CD4-positive, alpha-beta T cell (primary cell): ENCODE measurements at regions not wholly inside any gene's neighbourhood (a gene's known extent, or its start where the extent isn't known, plus 50 kb on each side); places are given as distances from the start of the nearest gene placed in this dataset.

Experiments
- ATAC-seq: fragments of 200-7000 bp; cut with Tn5 transposase; one replicate; pipeline ENCODE4 v1.10.0; 2022; ENCODE audit warnings: mild to moderate bottlenecking; ENCODE audit not compliant: poor library complexity
- CTCF ChIA-PET: fragments of 350-600 bp; sonication (Branson Sonifier 250); formaldehyde crosslinking; loops from one replicate; lab custom pipeline; 2021; ENCODE audit warnings: antibody characterized with exemption, inconsistent platforms; lab: Charles Lee
- POLR2A ChIA-PET: fragments of 350-600 bp; sonication (Branson Sonifier 250); formaldehyde crosslinking; loops from one replicate; lab custom pipeline; 2021; ENCODE audit warnings: antibody characterized with exemption, inconsistent platforms; lab: Charles Lee
- DNase-seq, 14 experiments: peaks; one replicate each; pipeline ENCODE4 v3.0.0-alpha.2; 2013 to 2020; ENCODE audit warnings: mixed read lengths in 2 of 14
- H3K27ac ChIP-seq, 2 donors: one replicate each; pipeline versions ENCODE4 v1.5.1 to v1.7.0; 2013; ENCODE audit warnings: low read length in 2 of 2, low read depth in 1 of 2, mild to moderate bottlenecking in 1 of 2
- H3K27me3 ChIP-seq, 2 experiments: 1 replicate in 1 of 2; 2 replicates in 1 of 2; pipeline versions ENCODE4 v1.6.1 to v1.7.0; 2013; ENCODE audit warnings: low read length in 2 of 2, control low read depth in 1 of 2, mild to moderate bottlenecking in 1 of 2, moderate library complexity in 1 of 2; ENCODE audit not compliant: insufficient read depth in 2 of 2, control insufficient read depth in 1 of 2
- H3K36me3 ChIP-seq: one replicate; pipeline ENCODE4 v1.6.1; 2013; ENCODE audit warnings: low read length, control low read depth; ENCODE audit not compliant: insufficient read depth
- H3K4me1 ChIP-seq: one replicate; pipeline ENCODE4 v1.6.1; 2013; ENCODE audit warnings: low read length, control low read depth; ENCODE audit not compliant: insufficient read depth
- H3K4me3 ChIP-seq: one replicate; pipeline ENCODE4 v1.5.1; 2013; ENCODE audit warnings: mild to moderate bottlenecking, low read length, moderate library complexity
- H3K9me3 ChIP-seq, 2 experiments: 1 replicate in 1 of 2; 2 replicates in 1 of 2; pipeline versions ENCODE4 v1.6.1 to v1.7.0; 2013; ENCODE audit warnings: low read length in 2 of 2, mild to moderate bottlenecking in 2 of 2, control low read depth in 1 of 2, moderate library complexity in 1 of 2; ENCODE audit not compliant: control insufficient read depth in 1 of 2, insufficient read depth in 1 of 2
- H3K27ac Mint-ChIP-seq: one replicate; pipeline ENCODE4 v1.8.0; 2020; ENCODE audit warnings: mixed read lengths
- H3K27me3 Mint-ChIP-seq: one replicate; pipeline ENCODE4 v1.8.0; 2021; ENCODE audit warnings: mixed read lengths
- H3K36me3 Mint-ChIP-seq: one replicate; pipeline ENCODE4 v1.8.0; 2021; ENCODE audit warnings: low read depth, mixed read lengths
- H3K4me1 Mint-ChIP-seq: one replicate; pipeline ENCODE4 v1.8.0; 2021; ENCODE audit warnings: low read depth, mixed read lengths
- H3K4me3 Mint-ChIP-seq: one replicate; pipeline ENCODE4 v1.8.0; 2020; ENCODE audit warnings: mild to moderate bottlenecking, mixed read lengths
- H3K9me3 Mint-ChIP-seq: one replicate; pipeline ENCODE4 v1.8.0; 2020; ENCODE audit warnings: mixed read lengths
- intact Hi-C, 2 experiments: fragments of 100-400 bp; cut with DNase I in 1 of 2; cut with micrococcal nuclease in 1 of 2; formaldehyde crosslinking; loops; one replicate each; pipeline versions ENCODE4 v1.15.1 to v1.9.0; 2023 to 2025; cut with DNase I, micrococcal nuclease
- TF ChIP-seq, protein P1 (sequence below): fragments of 200-600 bp; IDR thresholded peaks from one replicate; pipeline ENCODE4 v1.8.0; 2022; ENCODE audit warnings: antibody characterized with exemption, mild to moderate bottlenecking

- no peaks in the 10 kb centered on the region for H3K36me3 Mint-ChIP-seq
- POLR2A ChIA-PET: no interaction called here
- Histone ChIP-seq H3K4me3 (no peak overlapping the region), H3K27me3 (no peaks in the 10 kb centered on the region), H3K4me1 (no peaks in the 10 kb centered on the region), H3K9me3 (peaks cover 0 to 3% of the 10 kb centered on the region in 2 experiments), H3K27ac (no peak overlapping the region), H3K36me3 (no peaks in the 10 kb centered on the region)
- CTCF ChIA-PET: no interaction called here
- H3K9me3 Mint-ChIP-seq: no peaks in the 10 kb centered on the region
- DNase-seq (no peak), ATAC-seq (no peak)
- no peaks in the 10 kb centered on the region for H3K27me3 Mint-ChIP-seq
- H3K27ac Mint-ChIP-seq: no peak overlapping the region
- H3K4me1 Mint-ChIP-seq: no peaks in the 10 kb centered on the region
- intact Hi-C loops: no loop called here
- TF ChIP-seq, protein P1, sequence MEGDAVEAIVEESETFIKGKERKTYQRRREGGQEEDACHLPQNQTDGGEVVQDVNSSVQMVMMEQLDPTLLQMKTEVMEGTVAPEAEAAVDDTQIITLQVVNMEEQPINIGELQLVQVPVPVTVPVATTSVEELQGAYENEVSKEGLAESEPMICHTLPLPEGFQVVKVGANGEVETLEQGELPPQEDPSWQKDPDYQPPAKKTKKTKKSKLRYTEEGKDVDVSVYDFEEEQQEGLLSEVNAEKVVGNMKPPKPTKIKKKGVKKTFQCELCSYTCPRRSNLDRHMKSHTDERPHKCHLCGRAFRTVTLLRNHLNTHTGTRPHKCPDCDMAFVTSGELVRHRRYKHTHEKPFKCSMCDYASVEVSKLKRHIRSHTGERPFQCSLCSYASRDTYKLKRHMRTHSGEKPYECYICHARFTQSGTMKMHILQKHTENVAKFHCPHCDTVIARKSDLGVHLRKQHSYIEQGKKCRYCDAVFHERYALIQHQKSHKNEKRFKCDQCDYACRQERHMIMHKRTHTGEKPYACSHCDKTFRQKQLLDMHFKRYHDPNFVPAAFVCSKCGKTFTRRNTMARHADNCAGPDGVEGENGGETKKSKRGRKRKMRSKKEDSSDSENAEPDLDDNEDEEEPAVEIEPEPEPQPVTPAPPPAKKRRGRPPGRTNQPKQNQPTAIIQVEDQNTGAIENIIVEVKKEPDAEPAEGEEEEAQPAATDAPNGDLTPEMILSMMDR: no peak
- no peak overlapping the region for H3K4me3 Mint-ChIP-seq
Measured at GRCh38 chr6:153623496-153623895, 415.5 kb upstream of the OPRM1 start.

GRCh38 chr6:153621491-153621890 is 417.5 kb upstream of the OPRM1 start:
- ATAC-seq (no peak), DNase-seq (no peak)
- H3K4me3 ChIP-seq: no peak overlapping the region
- ChIA-PET POLR2A (no interaction called here), CTCF (no interaction called here)
- H3K36me3 ChIP-seq: no peaks in the 10 kb centered on the region
- TF ChIP-seq, protein P1: no peak
- no peaks in the 10 kb centered on the region for H3K4me1 ChIP-seq
- Mint-ChIP-seq H3K27me3 (no peaks in the 10 kb centered on the region), H3K9me3 (no peaks in the 10 kb centered on the region), H3K36me3 (no peaks in the 10 kb centered on the region), H3K4me3 (no peak overlapping the region), H3K4me1 (no peaks in the 10 kb centered on the region), H3K27ac (no peak overlapping the region)
- intact Hi-C loops: no loop called here
- H3K9me3 ChIP-seq: peaks cover 0 to 3% of the 10 kb centered on the region in 2 experiments
- H3K27me3 ChIP-seq: no peaks in the 10 kb centered on the region
- no peak overlapping the region for H3K27ac ChIP-seq

- Histone ChIP-seq H3K27ac (no peak overlapping the region), H3K4me3 (no peak overlapping the region), H3K4me1 (no peaks in the 10 kb centered on the region), H3K9me3 (peaks cover 0 to 2% of the 10 kb centered on the region in 2 experiments), H3K36me3 (no peaks in the 10 kb centered on the region), H3K27me3 (no peaks in the 10 kb centered on the region)
- TF ChIP-seq, protein P1: no peak
- H3K27me3 Mint-ChIP-seq: no peaks in the 10 kb centered on the region
- H3K4me1 Mint-ChIP-seq: no peaks in the 10 kb centered on the region
- POLR2A ChIA-PET: no interaction called here
- H3K36me3 Mint-ChIP-seq: no peaks in the 10 kb centered on the region
- H3K9me3 Mint-ChIP-seq: no peaks in the 10 kb centered on the region
- H3K4me3 Mint-ChIP-seq: no peak overlapping the region
- CTCF ChIA-PET: no interaction called here
- ATAC-seq (no peak), DNase-seq (no peak)
- no peak overlapping the region for H3K27ac Mint-ChIP-seq
- intact Hi-C loops: no loop called here
Measured at GRCh38 chr6:153621070-153621469, 418.0 kb upstream of the OPRM1 start.
